ENCODE measurements at regions not wholly inside any gene's neighbourhood (a gene's known extent, or its start where the extent isn't known, plus 50 kb on each side); places are given as distances from the start of the nearest gene placed in this dataset.

GRCh38 chr11:45752106-45752505 lies 52.8 kb upstream of the SLC35C1 start:
- Histone ChIP-seq H3K9ac (ENCODE audit: control insufficient read depth, extremely low read depth, insufficient read depth, low read length) (no peak overlapping the region), H3K4me2 (ENCODE audit: control insufficient read depth, extremely low read depth, insufficient read depth, low read depth, low read length) (no peak overlapping the region), H3K9me3 (ENCODE audit: control insufficient read depth, low read depth, low read length) (no peaks in the 10 kb centered on the region), H3K4me3 (ENCODE audit: control insufficient read depth in 2 of 3, extremely low read depth in 1 of 3, insufficient read depth in 2 of 3, low read depth in 1 of 3, low read length in 3 of 3) (no peak overlapping the region), H3K27me3 (ENCODE audit: control insufficient read depth, extremely low read depth, insufficient read depth, low read length) (peaks cover 41% of the 10 kb centered on the region), H3K9me1 (ENCODE audit: control insufficient read depth, extremely low read depth, insufficient read depth, low read length) (no peaks in the 10 kb centered on the region), H4K20me1 (ENCODE audit: control insufficient read depth, extremely low read depth, insufficient read depth, low read length) (no peaks in the 10 kb centered on the region), H3K36me3 (ENCODE audit: control insufficient read depth in 2 of 2, extremely low read depth in 1 of 2, insufficient read depth in 2 of 2, low read length in 2 of 2) (no peaks in the 10 kb centered on the region), H3K27ac (ENCODE audit: control insufficient read depth, insufficient read depth, low read length) (no peak overlapping the region), H3K4me1 (ENCODE audit: control insufficient read depth, extremely low read depth, insufficient read depth, low read length) (no peaks in the 10 kb centered on the region), H2AFZ (ENCODE audit: control insufficient read depth, low read length) (no peak overlapping the region), H3K79me2 (ENCODE audit: control insufficient read depth, insufficient read depth, low read length) (no peaks in the 10 kb centered on the region)
- no peak for TF ChIP-seq EZH2 (IDR thresholded peaks at IDR 0.05; ENCODE audit: low read length)
- no peak for TF ChIP-seq CTCF (optimal IDR thresholded peaks at IDR 0.05 in 1 of 3, IDR thresholded peaks at IDR 0.05 in 1 of 3, conservative IDR thresholded peaks at IDR 0.05 in 1 of 3; ENCODE audit: extremely low read depth in 1 of 3, insufficient read depth in 2 of 3, low read length in 3 of 3)
- DNase-seq (ENCODE audit: low read depth, low spot score) (no peak), FAIRE-seq (no peak)
- dilution Hi-C loops (cut with MboI; ENCODE audit: extremely low pct_ligation_motif_present, low sequenced_read_pairs), result no loop called here

GRCh38 chr11:45751430-45751829 lies 53.5 kb upstream of the SLC35C1 start:
- FAIRE-seq (no peak), DNase-seq (ENCODE audit: low read depth, low spot score) (no peak)
- Histone ChIP-seq H3K27ac (ENCODE audit: control insufficient read depth, insufficient read depth, low read length) (no peak overlapping the region), H3K36me3 (ENCODE audit: control insufficient read depth in 2 of 2, extremely low read depth in 1 of 2, insufficient read depth in 2 of 2, low read length in 2 of 2) (no peaks in the 10 kb centered on the region), H3K9me1 (ENCODE audit: control insufficient read depth, extremely low read depth, insufficient read depth, low read length) (no peaks in the 10 kb centered on the region), H3K27me3 (ENCODE audit: control insufficient read depth, extremely low read depth, insufficient read depth, low read length) (peaks cover 41% of the 10 kb centered on the region), H2AFZ (ENCODE audit: control insufficient read depth, low read length) (no peak overlapping the region), H3K4me3 (ENCODE audit: control insufficient read depth in 2 of 3, extremely low read depth in 1 of 3, insufficient read depth in 2 of 3, low read depth in 1 of 3, low read length in 3 of 3) (no peak overlapping the region), H3K4me1 (ENCODE audit: control insufficient read depth, extremely low read depth, insufficient read depth, low read length) (no peaks in the 10 kb centered on the region), H3K79me2 (ENCODE audit: control insufficient read depth, insufficient read depth, low read length) (no peaks in the 10 kb centered on the region), H4K20me1 (ENCODE audit: control insufficient read depth, extremely low read depth, insufficient read depth, low read length) (no peaks in the 10 kb centered on the region), H3K4me2 (ENCODE audit: control insufficient read depth, extremely low read depth, insufficient read depth, low read depth, low read length) (no peak overlapping the region), H3K9ac (ENCODE audit: control insufficient read depth, extremely low read depth, insufficient read depth, low read length) (no peak overlapping the region), H3K9me3 (ENCODE audit: control insufficient read depth, low read depth, low read length) (no peaks in the 10 kb centered on the region)
- TF ChIP-seq CTCF (optimal IDR thresholded peaks at IDR 0.05 in 1 of 3, IDR thresholded peaks at IDR 0.05 in 1 of 3, conservative IDR thresholded peaks at IDR 0.05 in 1 of 3; ENCODE audit: extremely low read depth in 1 of 3, insufficient read depth in 2 of 3, low read length in 3 of 3) (no peak), EZH2 (IDR thresholded peaks at IDR 0.05; ENCODE audit: low read length) (no peak)
- dilution Hi-C loops (cut with MboI; ENCODE audit: extremely low pct_ligation_motif_present, low sequenced_read_pairs), result no loop called here

All from keratinocyte (primary cell).